ENCODE measurements at regions not wholly inside any gene's neighbourhood (a gene's known extent, or its start where the extent isn't known, plus 50 kb on each side); places are given as distances from the start of the nearest gene placed in this dataset.

- no peaks in the 10 kb centered on the region for H3K4me1 Mint-ChIP-seq
- H3K4me3 Mint-ChIP-seq: no peak overlapping the region
- Histone ChIP-seq H3K27ac (ENCODE audit: low read length) (no peak overlapping the region), H3K4me1 (ENCODE audit: control insufficient read depth, insufficient read depth, low read length) (no peaks in the 10 kb centered on the region), H3K9me3 (ENCODE audit: control insufficient read depth, insufficient read depth, low read length) (no peaks in the 10 kb centered on the region), H3K36me3 (ENCODE audit: control insufficient read depth, insufficient read depth, low read length) (no peaks in the 10 kb centered on the region), H3K4me3 (ENCODE audit: low read length) (no peak overlapping the region), H3K27me3 (ENCODE audit: control insufficient read depth, insufficient read depth, low read length) (no peaks in the 10 kb centered on the region)
- H3K36me3 Mint-ChIP-seq: no peaks in the 10 kb centered on the region
- no peak overlapping the region for H3K27ac Mint-ChIP-seq
- no peak for DNase-seq
- peaks cover 0 to 5% of the 10 kb centered on the region in 2 donors for H3K9me3 Mint-ChIP-seq
- intact Hi-C loops (cut with micrococcal nuclease): no loop called here
- ATAC-seq: no peak
- WGBS (ENCODE audit: insufficient coverage): 76% methylated on average over 2 of the region's 2 CpGs
- H3K27me3 Mint-ChIP-seq (ENCODE audit: low read depth in 2 of 2): no peaks in the 10 kb centered on the region
- no peak for TF ChIP-seq CTCF (IDR thresholded peaks at IDR 0.05)
Observed at GRCh38 chr7:20870977-20871376, 84.3 kb upstream of the SP8 start.

- no peaks in the 10 kb centered on the region for H3K36me3 ChIP-seq (ENCODE audit: control insufficient read depth, insufficient read depth, low read length)
- intact Hi-C loops (cut with micrococcal nuclease): no loop called here
- no peak overlapping the region for H3K4me3 Mint-ChIP-seq
- no peaks in the 10 kb centered on the region for H3K27me3 Mint-ChIP-seq (ENCODE audit: low read depth in 2 of 2)
- H3K9me3 ChIP-seq (ENCODE audit: control insufficient read depth, insufficient read depth, low read length): no peaks in the 10 kb centered on the region
- H3K36me3 Mint-ChIP-seq: no peaks in the 10 kb centered on the region
- WGBS (ENCODE audit: insufficient coverage): 60% methylated on average over 1 of the region's 1 CpG
- no peak overlapping the region for H3K4me3 ChIP-seq (ENCODE audit: low read length)
- DNase-seq: no peak
- H3K4me1 Mint-ChIP-seq: no peaks in the 10 kb centered on the region
- no peaks in the 10 kb centered on the region for H3K4me1 ChIP-seq (ENCODE audit: control insufficient read depth, insufficient read depth, low read length)
- no peaks in the 10 kb centered on the region for H3K27me3 ChIP-seq (ENCODE audit: control insufficient read depth, insufficient read depth, low read length)
- ATAC-seq: no peak
- peaks cover 2% of the 10 kb centered on the region in 2 donors for H3K9me3 Mint-ChIP-seq
- H3K27ac ChIP-seq (ENCODE audit: low read length): no peak overlapping the region
- no peak for TF ChIP-seq CTCF (IDR thresholded peaks at IDR 0.05)
- H3K27ac Mint-ChIP-seq: no peak overlapping the region
Observed at GRCh38 chr7:20892776-20893175, 106.1 kb upstream of the SP8 start.

- intact Hi-C loops (cut with micrococcal nuclease): no loop called here
- H3K4me1 Mint-ChIP-seq: no peaks in the 10 kb centered on the region
- ATAC-seq: no peak
- H3K27me3 Mint-ChIP-seq (ENCODE audit: low read depth in 2 of 2): peaks cover 0 to 3% of the 10 kb centered on the region in 2 donors
- no peak for DNase-seq
- no peak overlapping the region for H3K4me3 ChIP-seq (ENCODE audit: low read length)
- no peaks in the 10 kb centered on the region for H3K36me3 Mint-ChIP-seq
- no peak overlapping the region for H3K27ac Mint-ChIP-seq
- H3K4me3 Mint-ChIP-seq: no peak overlapping the region
- H3K27ac ChIP-seq (ENCODE audit: low read length): no peak overlapping the region
- H3K4me1 ChIP-seq (ENCODE audit: control insufficient read depth, insufficient read depth, low read length): no peaks in the 10 kb centered on the region
- no peaks in the 10 kb centered on the region for H3K27me3 ChIP-seq (ENCODE audit: control insufficient read depth, insufficient read depth, low read length)
- no peak for TF ChIP-seq CTCF (IDR thresholded peaks at IDR 0.05)
- no peaks in the 10 kb centered on the region for H3K9me3 ChIP-seq (ENCODE audit: control insufficient read depth, insufficient read depth, low read length)
- peaks cover 3% of the 10 kb centered on the region in 2 donors for H3K9me3 Mint-ChIP-seq
- H3K36me3 ChIP-seq (ENCODE audit: control insufficient read depth, insufficient read depth, low read length): no peaks in the 10 kb centered on the region
Observed at GRCh38 chr7:20894806-20895205, 108.1 kb upstream of the SP8 start.

GRCh38 chr7:20895563-20895962 is 108.9 kb upstream of the SP8 start:
- H3K9me3 ChIP-seq (ENCODE audit: control insufficient read depth, insufficient read depth, low read length): no peaks in the 10 kb centered on the region
- Mint-ChIP-seq H3K27me3 (ENCODE audit: low read depth in 2 of 2) (peaks cover 0 to 3% of the 10 kb centered on the region in 2 donors), H3K9me3 (peaks cover 3% of the 10 kb centered on the region in 2 donors), H3K27ac (no peak overlapping the region), H3K4me1 (no peaks in the 10 kb centered on the region), H3K4me3 (no peak overlapping the region), H3K36me3 (no peaks in the 10 kb centered on the region)
- no peak overlapping the region for H3K27ac ChIP-seq (ENCODE audit: low read length)
- ATAC-seq: no peak
- H3K36me3 ChIP-seq (ENCODE audit: control insufficient read depth, insufficient read depth, low read length): no peaks in the 10 kb centered on the region
- no peak for DNase-seq
- intact Hi-C loops (cut with micrococcal nuclease): no loop called here
- 84% methylated on average over 3 of the region's 5 CpGs for WGBS (ENCODE audit: insufficient coverage)
- H3K4me3 ChIP-seq (ENCODE audit: low read length): no peak overlapping the region
- no peak for TF ChIP-seq CTCF (IDR thresholded peaks at IDR 0.05)
- H3K4me1 ChIP-seq (ENCODE audit: control insufficient read depth, insufficient read depth, low read length): no peaks in the 10 kb centered on the region
- H3K27me3 ChIP-seq (ENCODE audit: control insufficient read depth, insufficient read depth, low read length): no peaks in the 10 kb centered on the region
